ENCODE measurements at regions not wholly inside any gene's neighbourhood (a gene's known extent, or its start where the extent isn't known, plus 50 kb on each side); places are given as distances from the start of the nearest gene placed in this dataset.

DNA sequence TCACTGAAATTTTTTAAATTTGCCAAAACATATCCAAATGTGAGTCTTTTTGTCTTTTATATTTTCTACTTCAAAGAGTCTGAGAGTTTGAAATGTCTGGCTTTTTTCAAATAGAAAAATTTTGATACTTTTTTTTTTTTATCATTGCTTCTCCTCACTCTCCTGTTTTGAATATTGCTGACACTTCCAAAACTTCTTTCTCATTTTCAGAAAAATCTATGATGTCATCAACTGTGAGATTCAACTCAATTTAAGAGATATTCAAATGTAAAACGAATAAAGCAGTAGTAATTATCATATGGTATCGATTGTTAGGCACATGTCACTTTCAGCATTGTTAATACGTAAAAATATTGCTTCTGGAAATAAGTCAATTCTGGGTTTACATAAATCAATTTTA lies 505.8 kb upstream of the STEAP1 start:
- H3K27me3 Mint-ChIP-seq (ENCODE audit: low read depth), result no peaks in the 10 kb centered on the region
- H3K4me3 Mint-ChIP-seq, result no peak overlapping the region
- POLR2A ChIA-PET, result interaction anchor here (0.6 kb wide), 1 partner anchor 657 kb away, joined by 5 read pairs; no protein-coding TSS in a partner anchor
- H3K36me3 Mint-ChIP-seq, result no peaks in the 10 kb centered on the region
- H3K4me1 Mint-ChIP-seq, result 0 out of 2 replicates have a peak, but pooled peaks cover 3% of the 10 kb centered on the region
- ATAC-seq (no peak), DNase-seq (ENCODE audit: low spot score) (no peak)
- TF ChIP-seq, protein P1, sequence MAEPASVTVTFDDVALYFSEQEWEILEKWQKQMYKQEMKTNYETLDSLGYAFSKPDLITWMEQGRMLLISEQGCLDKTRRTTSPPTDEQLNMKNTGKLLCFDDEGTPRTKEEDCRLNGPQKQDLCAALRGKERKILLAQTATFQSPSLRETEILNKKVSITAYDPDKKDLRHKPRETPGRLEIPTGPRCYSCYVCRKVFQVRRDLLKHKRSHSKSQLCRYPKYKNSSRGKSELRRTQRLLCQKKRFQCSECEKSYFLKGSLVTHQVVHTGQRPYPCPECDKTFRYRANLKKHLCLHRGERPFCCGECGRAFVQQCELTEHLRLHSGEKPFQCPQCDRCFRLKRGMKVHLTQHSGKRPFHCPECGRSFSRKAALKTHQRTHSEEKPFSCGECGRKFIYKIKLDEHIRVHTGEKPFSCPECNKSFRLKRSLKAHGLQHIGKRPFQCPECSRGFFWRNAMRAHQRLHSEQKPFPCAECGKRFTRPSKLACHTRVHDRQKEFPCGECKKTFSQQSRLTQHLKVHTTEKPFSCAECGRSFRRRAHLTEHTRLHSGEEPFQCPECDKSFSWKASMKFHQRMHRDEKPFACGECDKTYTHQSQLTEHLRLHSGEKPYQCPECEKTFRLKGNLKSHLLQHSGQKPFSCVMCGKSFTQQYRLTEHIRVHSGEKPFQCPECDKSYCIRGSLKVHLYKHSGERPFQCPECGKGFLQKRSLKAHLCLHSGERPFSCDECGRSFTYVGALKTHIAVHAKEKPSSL (CRISPR knock-in tag; conservative IDR thresholded peaks at IDR 0.05), result no peak
- TF ChIP-seq, protein P2, sequence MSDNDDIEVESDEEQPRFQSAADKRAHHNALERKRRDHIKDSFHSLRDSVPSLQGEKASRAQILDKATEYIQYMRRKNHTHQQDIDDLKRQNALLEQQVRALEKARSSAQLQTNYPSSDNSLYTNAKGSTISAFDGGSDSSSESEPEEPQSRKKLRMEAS (CRISPR knock-in tag; IDR thresholded peaks at IDR 0.05), result no peak
- TF ChIP-seq, protein P3, sequence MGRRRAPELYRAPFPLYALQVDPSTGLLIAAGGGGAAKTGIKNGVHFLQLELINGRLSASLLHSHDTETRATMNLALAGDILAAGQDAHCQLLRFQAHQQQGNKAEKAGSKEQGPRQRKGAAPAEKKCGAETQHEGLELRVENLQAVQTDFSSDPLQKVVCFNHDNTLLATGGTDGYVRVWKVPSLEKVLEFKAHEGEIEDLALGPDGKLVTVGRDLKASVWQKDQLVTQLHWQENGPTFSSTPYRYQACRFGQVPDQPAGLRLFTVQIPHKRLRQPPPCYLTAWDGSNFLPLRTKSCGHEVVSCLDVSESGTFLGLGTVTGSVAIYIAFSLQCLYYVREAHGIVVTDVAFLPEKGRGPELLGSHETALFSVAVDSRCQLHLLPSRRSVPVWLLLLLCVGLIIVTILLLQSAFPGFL (CRISPR knock-in tag; IDR thresholded peaks at IDR 0.05; ENCODE audit: borderline replicate concordance), result no peak
- no peak for TF ChIP-seq CREM (CRISPR knock-in tag; IDR thresholded peaks at IDR 0.05)
- TF ChIP-seq CBFB (CRISPR knock-in tag; IDR thresholded peaks at IDR 0.05; ENCODE audit: low read depth), result no peak
- TF ChIP-seq, protein P4, sequence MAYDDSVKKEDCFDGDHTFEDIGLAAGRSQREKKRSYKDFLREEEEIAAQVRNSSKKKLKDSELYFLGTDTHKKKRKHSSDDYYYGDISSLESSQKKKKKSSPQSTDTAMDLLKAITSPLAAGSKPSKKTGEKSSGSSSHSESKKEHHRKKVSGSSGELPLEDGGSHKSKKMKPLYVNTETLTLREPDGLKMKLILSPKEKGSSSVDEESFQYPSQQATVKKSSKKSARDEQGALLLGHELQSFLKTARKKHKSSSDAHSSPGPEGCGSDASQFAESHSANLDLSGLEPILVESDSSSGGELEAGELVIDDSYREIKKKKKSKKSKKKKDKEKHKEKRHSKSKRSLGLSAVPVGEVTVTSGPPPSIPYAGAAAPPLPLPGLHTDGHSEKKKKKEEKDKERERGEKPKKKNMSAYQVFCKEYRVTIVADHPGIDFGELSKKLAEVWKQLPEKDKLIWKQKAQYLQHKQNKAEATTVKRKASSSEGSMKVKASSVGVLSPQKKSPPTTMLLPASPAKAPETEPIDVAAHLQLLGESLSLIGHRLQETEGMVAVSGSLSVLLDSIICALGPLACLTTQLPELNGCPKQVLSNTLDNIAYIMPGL (CRISPR knock-in tag; IDR thresholded peaks at IDR 0.05), result no peak
- no peak for TF ChIP-seq SOX15 (CRISPR knock-in tag; IDR thresholded peaks at IDR 0.05)
- no peak for TF ChIP-seq ETV6 (CRISPR knock-in tag; IDR thresholded peaks at IDR 0.05)
- TF ChIP-seq IRF2 (CRISPR knock-in tag; IDR thresholded peaks at IDR 0.05; ENCODE audit: borderline replicate concordance, low read depth), result no peak
- TF ChIP-seq SMAD4 (CRISPR knock-in tag; IDR thresholded peaks at IDR 0.05), result no peak
- H3K9me3 Mint-ChIP-seq, result no peaks in the 10 kb centered on the region
- no peak overlapping the region for H3K27ac Mint-ChIP-seq
- CTCF ChIA-PET, result no interaction called here

DNA sequence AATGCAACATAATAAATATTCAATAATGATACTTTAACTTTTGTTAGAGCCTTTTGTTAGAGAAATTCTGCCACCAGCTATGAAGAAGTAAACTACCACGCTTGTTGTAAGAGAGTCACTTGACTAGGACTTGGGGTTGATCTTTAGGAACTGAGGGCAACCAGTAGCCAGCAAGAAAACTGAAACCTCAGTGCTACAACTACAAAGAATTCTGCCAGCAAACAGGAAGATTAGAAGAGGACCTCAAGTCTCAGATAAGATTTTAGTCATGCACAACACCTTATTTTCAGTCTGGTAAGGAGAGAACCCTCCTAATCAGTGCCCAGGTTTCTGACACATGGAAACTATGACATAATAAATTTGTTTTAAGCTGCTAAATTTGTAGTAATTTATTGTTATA lies 498.3 kb upstream of the STEAP1 start:
- H3K4me1 Mint-ChIP-seq, result 0 out of 2 replicates have a peak, but pooled peaks cover 2% of the 10 kb centered on the region
- no peaks in the 10 kb centered on the region for H3K36me3 Mint-ChIP-seq
- H3K27ac Mint-ChIP-seq, result no peak overlapping the region
- DNase-seq (ENCODE audit: low spot score) (no peak), ATAC-seq (no peak)
- no peaks in the 10 kb centered on the region for H3K27me3 Mint-ChIP-seq (ENCODE audit: low read depth)
- no peak overlapping the region for H3K4me3 Mint-ChIP-seq
- POLR2A ChIA-PET, result no interaction called here
- no peaks in the 10 kb centered on the region; the same call in 1 of the 2 replicates for H3K9me3 Mint-ChIP-seq
- CTCF ChIA-PET, result interaction anchor here (0.6 to 0.7 kb wide), 2 partner anchors 33 to 115 kb away, joined by 3 to 5 read pairs; no protein-coding TSS in a partner anchor
- TF ChIP-seq ZNF396 (CRISPR knock-in tag; IDR thresholded peaks at IDR 0.05; ENCODE audit: borderline replicate concordance) (no peak), CREM (CRISPR knock-in tag; IDR thresholded peaks at IDR 0.05) (no peak), FOXK1 (CRISPR knock-in tag; IDR thresholded peaks at IDR 0.05) (no peak), IRF2 (CRISPR knock-in tag; IDR thresholded peaks at IDR 0.05; ENCODE audit: borderline replicate concordance, low read depth) (no peak), TP53 (CRISPR knock-in tag; IDR thresholded peaks at IDR 0.05) (no peak), MXD4 (CRISPR knock-in tag; IDR thresholded peaks at IDR 0.05; ENCODE audit: borderline replicate concordance) (no peak), ATF1 (CRISPR knock-in tag; IDR thresholded peaks at IDR 0.05) (no peak), OVOL2 (CRISPR knock-in tag; IDR thresholded peaks at IDR 0.05; ENCODE audit: borderline replicate concordance) (no peak)
- TF ChIP-seq, protein P5, sequence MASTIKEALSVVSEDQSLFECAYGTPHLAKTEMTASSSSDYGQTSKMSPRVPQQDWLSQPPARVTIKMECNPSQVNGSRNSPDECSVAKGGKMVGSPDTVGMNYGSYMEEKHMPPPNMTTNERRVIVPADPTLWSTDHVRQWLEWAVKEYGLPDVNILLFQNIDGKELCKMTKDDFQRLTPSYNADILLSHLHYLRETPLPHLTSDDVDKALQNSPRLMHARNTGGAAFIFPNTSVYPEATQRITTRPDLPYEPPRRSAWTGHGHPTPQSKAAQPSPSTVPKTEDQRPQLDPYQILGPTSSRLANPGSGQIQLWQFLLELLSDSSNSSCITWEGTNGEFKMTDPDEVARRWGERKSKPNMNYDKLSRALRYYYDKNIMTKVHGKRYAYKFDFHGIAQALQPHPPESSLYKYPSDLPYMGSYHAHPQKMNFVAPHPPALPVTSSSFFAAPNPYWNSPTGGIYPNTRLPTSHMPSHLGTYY (CRISPR knock-in tag; IDR thresholded peaks at IDR 0.05), result no peak
- TF ChIP-seq, protein P6, sequence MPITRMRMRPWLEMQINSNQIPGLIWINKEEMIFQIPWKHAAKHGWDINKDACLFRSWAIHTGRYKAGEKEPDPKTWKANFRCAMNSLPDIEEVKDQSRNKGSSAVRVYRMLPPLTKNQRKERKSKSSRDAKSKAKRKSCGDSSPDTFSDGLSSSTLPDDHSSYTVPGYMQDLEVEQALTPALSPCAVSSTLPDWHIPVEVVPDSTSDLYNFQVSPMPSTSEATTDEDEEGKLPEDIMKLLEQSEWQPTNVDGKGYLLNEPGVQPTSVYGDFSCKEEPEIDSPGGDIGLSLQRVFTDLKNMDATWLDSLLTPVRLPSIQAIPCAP (CRISPR knock-in tag; IDR thresholded peaks at IDR 0.05), result no peak
- TF ChIP-seq, protein P7, sequence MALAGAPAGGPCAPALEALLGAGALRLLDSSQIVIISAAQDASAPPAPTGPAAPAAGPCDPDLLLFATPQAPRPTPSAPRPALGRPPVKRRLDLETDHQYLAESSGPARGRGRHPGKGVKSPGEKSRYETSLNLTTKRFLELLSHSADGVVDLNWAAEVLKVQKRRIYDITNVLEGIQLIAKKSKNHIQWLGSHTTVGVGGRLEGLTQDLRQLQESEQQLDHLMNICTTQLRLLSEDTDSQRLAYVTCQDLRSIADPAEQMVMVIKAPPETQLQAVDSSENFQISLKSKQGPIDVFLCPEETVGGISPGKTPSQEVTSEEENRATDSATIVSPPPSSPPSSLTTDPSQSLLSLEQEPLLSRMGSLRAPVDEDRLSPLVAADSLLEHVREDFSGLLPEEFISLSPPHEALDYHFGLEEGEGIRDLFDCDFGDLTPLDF (CRISPR knock-in tag; IDR thresholded peaks at IDR 0.05), result no peak
- TF ChIP-seq, protein P8, sequence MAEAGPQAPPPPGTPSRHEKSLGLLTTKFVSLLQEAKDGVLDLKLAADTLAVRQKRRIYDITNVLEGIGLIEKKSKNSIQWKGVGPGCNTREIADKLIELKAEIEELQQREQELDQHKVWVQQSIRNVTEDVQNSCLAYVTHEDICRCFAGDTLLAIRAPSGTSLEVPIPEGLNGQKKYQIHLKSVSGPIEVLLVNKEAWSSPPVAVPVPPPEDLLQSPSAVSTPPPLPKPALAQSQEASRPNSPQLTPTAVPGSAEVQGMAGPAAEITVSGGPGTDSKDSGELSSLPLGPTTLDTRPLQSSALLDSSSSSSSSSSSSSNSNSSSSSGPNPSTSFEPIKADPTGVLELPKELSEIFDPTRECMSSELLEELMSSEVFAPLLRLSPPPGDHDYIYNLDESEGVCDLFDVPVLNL (CRISPR knock-in tag; IDR thresholded peaks at IDR 0.05; ENCODE audit: borderline replicate concordance, low read depth), result no peak
- TF ChIP-seq, protein P9, sequence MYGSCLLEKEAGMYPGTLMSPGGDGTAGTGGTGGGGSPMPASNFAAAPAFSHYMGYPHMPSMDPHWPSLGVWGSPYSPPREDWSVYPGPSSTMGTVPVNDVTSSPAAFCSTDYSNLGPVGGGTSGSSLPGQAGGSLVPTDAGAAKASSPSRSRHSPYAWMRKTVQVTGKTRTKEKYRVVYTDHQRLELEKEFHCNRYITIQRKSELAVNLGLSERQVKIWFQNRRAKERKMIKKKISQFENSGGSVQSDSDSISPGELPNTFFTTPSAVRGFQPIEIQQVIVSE (CRISPR knock-in tag; IDR thresholded peaks at IDR 0.05; ENCODE audit: borderline replicate concordance), result no peak
- TF ChIP-seq, protein P1 (CRISPR knock-in tag; conservative IDR thresholded peaks at IDR 0.05), result no peak

Data from WTC11 (cell line).